Erythroblast (primary cell): ENCODE measurements at regions not wholly inside any gene's neighbourhood (a gene's known extent, or its start where the extent isn't known, plus 50 kb on each side); places are given as distances from the start of the nearest gene placed in this dataset.

Experiments used
- GATA1 ChIP-seq: IDR thresholded peaks from 2 replicates; pipeline ENCODE4 v1.6.1; 2011; ENCODE audit warnings: low read depth, mild to moderate bottlenecking, control low read depth, low read length, moderate library complexity
- POLR2A ChIP-seq: IDR thresholded peaks from 2 replicates; pipeline ENCODE4 v1.6.1; 2011; ENCODE audit warnings: mild to moderate bottlenecking, low read length

DNA sequence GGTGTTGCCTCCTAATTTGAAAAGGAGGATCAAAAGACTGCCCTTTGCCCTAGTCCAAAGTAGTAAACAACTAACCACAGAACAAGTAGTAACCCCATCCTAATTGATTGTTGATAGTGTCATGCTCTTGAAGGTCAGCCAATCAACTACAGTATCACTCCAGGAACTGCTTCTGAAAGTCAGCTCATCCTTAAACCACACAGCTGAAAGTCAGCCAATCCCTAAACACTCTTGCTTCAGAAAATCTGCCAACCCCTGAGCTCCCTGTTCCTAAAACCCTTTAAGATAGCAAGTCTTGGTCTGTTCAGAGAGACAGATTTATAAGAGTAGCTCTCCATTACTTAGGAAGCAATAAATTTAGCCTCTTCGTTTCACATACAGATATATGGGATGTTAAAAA lies 51.6 kb upstream of the CPO start:
- TF ChIP-seq POLR2A: no peak
- no peak for TF ChIP-seq GATA1
